ENCODE measurements at regions not wholly inside any gene's neighbourhood (a gene's known extent, or its start where the extent isn't known, plus 50 kb on each side); places are given as distances from the start of the nearest gene placed in this dataset.

DNA sequence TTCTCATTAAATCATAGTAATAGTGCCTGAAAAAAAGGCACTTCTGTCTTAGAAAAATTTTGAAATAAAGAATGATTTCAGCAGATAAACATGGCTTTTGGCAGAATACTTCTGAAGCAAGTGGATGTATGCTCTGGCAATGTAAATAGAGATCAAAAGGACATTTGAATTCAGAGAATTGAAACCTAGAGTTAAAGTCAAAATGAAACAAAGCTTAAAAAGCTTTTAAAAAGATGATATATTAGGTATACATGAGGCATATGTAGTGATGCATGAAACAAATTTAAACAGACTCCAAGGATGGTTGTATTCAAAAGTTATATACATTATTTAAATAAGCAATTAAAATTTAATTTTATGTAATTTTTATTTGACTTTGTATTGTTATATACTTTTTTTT is 1344.5 kb upstream of the TMEFF2 start:
- Histone ChIP-seq H3K36me3 (ENCODE audit: control insufficient read depth in 1 of 2, insufficient read depth in 2 of 2, low read depth in 1 of 2, low read length in 2 of 2) (peaks cover 0 to 3% of the 10 kb centered on the region in 2 experiments), H3K9ac (ENCODE audit: low read length) (no peak overlapping the region), H2BK15ac (ENCODE audit: low read depth, poor library complexity, severe bottlenecking) (no peak overlapping the region), H3K4me1 (ENCODE audit: control insufficient read depth, insufficient read depth, low read depth, low read length) (no peaks in the 10 kb centered on the region), H4K8ac (ENCODE audit: low read length) (no peak overlapping the region), H3K4me2 (ENCODE audit: low read length, poor library complexity, severe bottlenecking) (no peak overlapping the region), H3K14ac (ENCODE audit: low read length in 2 of 2) (no peak overlapping the region), H3K23ac (ENCODE audit: low read length in 2 of 2) (no peak overlapping the region), H3K4ac (ENCODE audit: low read depth in 1 of 2, low read length in 2 of 2) (no peak overlapping the region), H3K79me1 (replicated peaks; ENCODE audit: low read length, poor library complexity, severe bottlenecking) (peaks cover 5% of the 10 kb centered on the region), H4K91ac (ENCODE audit: low read length) (no peak overlapping the region), H2AFZ (ENCODE audit: low read depth, low read length) (no peak overlapping the region), H3K27ac (ENCODE audit: low read length, poor library complexity, severe bottlenecking) (no peak overlapping the region), H2BK5ac (ENCODE audit: low read depth, low read length, poor library complexity, severe bottlenecking) (no peak overlapping the region), H3K27me3 (ENCODE audit: control insufficient read depth in 1 of 2, insufficient read depth in 1 of 2, low read length in 2 of 2) (no peaks in the 10 kb centered on the region), H2BK120ac (ENCODE audit: low read depth, low read length) (no peak overlapping the region), H3K18ac (ENCODE audit: low read depth in 1 of 2, low read length in 2 of 2) (no peak overlapping the region), H2AK5ac (ENCODE audit: low read length, severe bottlenecking) (no peak overlapping the region), H3K4me3 (ENCODE audit: insufficient read depth in 1 of 2, low read depth in 1 of 2, low read length in 2 of 2) (no peak overlapping the region), H2BK12ac (ENCODE audit: low read length in 2 of 2) (no peak overlapping the region), H3K9me3 (ENCODE audit: control insufficient read depth, low read length) (no peaks in the 10 kb centered on the region)
- no peak for DNase-seq

- Histone ChIP-seq H3K9ac (ENCODE audit: low read length) (no peak overlapping the region), H2AK5ac (ENCODE audit: low read length, severe bottlenecking) (no peak overlapping the region), H3K27me3 (ENCODE audit: control insufficient read depth in 1 of 2, insufficient read depth in 1 of 2, low read length in 2 of 2) (no peaks in the 10 kb centered on the region), H4K8ac (ENCODE audit: low read length) (no peak overlapping the region), H3K14ac (ENCODE audit: low read length in 2 of 2) (no peak overlapping the region), H3K9me3 (ENCODE audit: control insufficient read depth, low read length) (no peaks in the 10 kb centered on the region), H3K18ac (ENCODE audit: low read depth in 1 of 2, low read length in 2 of 2) (no peak overlapping the region), H3K79me1 (replicated peaks; ENCODE audit: low read length, poor library complexity, severe bottlenecking) (peaks cover 5% of the 10 kb centered on the region), H3K4me1 (ENCODE audit: control insufficient read depth, insufficient read depth, low read depth, low read length) (no peaks in the 10 kb centered on the region), H2BK12ac (ENCODE audit: low read length in 2 of 2) (no peak overlapping the region), H2BK15ac (ENCODE audit: low read depth, poor library complexity, severe bottlenecking) (no peak overlapping the region), H3K4ac (ENCODE audit: low read depth in 1 of 2, low read length in 2 of 2) (no peak overlapping the region), H4K91ac (ENCODE audit: low read length) (no peak overlapping the region), H3K4me3 (ENCODE audit: insufficient read depth in 1 of 2, low read depth in 1 of 2, low read length in 2 of 2) (no peak overlapping the region), H3K36me3 (ENCODE audit: control insufficient read depth in 1 of 2, insufficient read depth in 2 of 2, low read depth in 1 of 2, low read length in 2 of 2) (peaks cover 0 to 3% of the 10 kb centered on the region in 2 experiments), H3K4me2 (ENCODE audit: low read length, poor library complexity, severe bottlenecking) (no peak overlapping the region), H3K27ac (ENCODE audit: low read length, poor library complexity, severe bottlenecking) (no peak overlapping the region), H3K23ac (ENCODE audit: low read length in 2 of 2) (no peak overlapping the region), H2BK120ac (ENCODE audit: low read depth, low read length) (no peak overlapping the region), H2AFZ (ENCODE audit: low read depth, low read length) (no peak overlapping the region), H2BK5ac (ENCODE audit: low read depth, low read length, poor library complexity, severe bottlenecking) (no peak overlapping the region)
- WGBS: 100% methylated on average over 1 of the region's 2 CpGs
- no peak for DNase-seq
These were observed 1343.3 kb upstream of the TMEFF2 start for GRCh38 chr2:193538061-193538460.

- Histone ChIP-seq H3K9ac (ENCODE audit: low read length) (no peak overlapping the region), H3K18ac (ENCODE audit: low read depth in 1 of 2, low read length in 2 of 2) (no peak overlapping the region), H3K9me3 (ENCODE audit: control insufficient read depth, low read length) (no peaks in the 10 kb centered on the region), H2AFZ (ENCODE audit: low read depth, low read length) (no peak overlapping the region), H2AK5ac (ENCODE audit: low read length, severe bottlenecking) (no peak overlapping the region), H3K27ac (ENCODE audit: low read length, poor library complexity, severe bottlenecking) (no peak overlapping the region), H3K14ac (ENCODE audit: low read length in 2 of 2) (no peak overlapping the region), H3K4ac (ENCODE audit: low read depth in 1 of 2, low read length in 2 of 2) (no peak overlapping the region), H3K27me3 (ENCODE audit: control insufficient read depth in 1 of 2, insufficient read depth in 1 of 2, low read length in 2 of 2) (no peaks in the 10 kb centered on the region), H3K23ac (ENCODE audit: low read length in 2 of 2) (no peak overlapping the region), H4K8ac (ENCODE audit: low read length) (no peak overlapping the region), H3K36me3 (ENCODE audit: control insufficient read depth in 1 of 2, insufficient read depth in 2 of 2, low read depth in 1 of 2, low read length in 2 of 2) (peaks cover 0 to under 1% of the 10 kb centered on the region in 2 experiments), H3K4me2 (ENCODE audit: low read length, poor library complexity, severe bottlenecking) (no peak overlapping the region), H2BK15ac (ENCODE audit: low read depth, poor library complexity, severe bottlenecking) (no peak overlapping the region), H2BK12ac (ENCODE audit: low read length in 2 of 2) (no peak overlapping the region), H4K91ac (ENCODE audit: low read length) (no peak overlapping the region), H2BK120ac (ENCODE audit: low read depth, low read length) (no peak overlapping the region), H2BK5ac (ENCODE audit: low read depth, low read length, poor library complexity, severe bottlenecking) (no peak overlapping the region), H3K4me3 (ENCODE audit: insufficient read depth in 1 of 2, low read depth in 1 of 2, low read length in 2 of 2) (no peak overlapping the region), H3K79me1 (replicated peaks; ENCODE audit: low read length, poor library complexity, severe bottlenecking) (peaks cover 2% of the 10 kb centered on the region), H3K4me1 (ENCODE audit: control insufficient read depth, insufficient read depth, low read depth, low read length) (no peaks in the 10 kb centered on the region)
- 100% methylated on average over 1 of the region's 2 CpGs for WGBS
- no peak for DNase-seq
These were observed 1342.8 kb upstream of the TMEFF2 start for GRCh38 chr2:193537531-193537930.

- H2AFZ ChIP-seq (ENCODE audit: low read depth, low read length): no peak overlapping the region
- no peaks in the 10 kb centered on the region for H3K4me1 ChIP-seq (ENCODE audit: control insufficient read depth, insufficient read depth, low read depth, low read length)
- no peak overlapping the region for H3K18ac ChIP-seq (ENCODE audit: low read depth in 1 of 2, low read length in 2 of 2)
- H2BK12ac ChIP-seq (ENCODE audit: low read length in 2 of 2): no peak overlapping the region
- no peak overlapping the region for H2BK5ac ChIP-seq (ENCODE audit: low read depth, low read length, poor library complexity, severe bottlenecking)
- no peaks in the 10 kb centered on the region for H3K9me3 ChIP-seq (ENCODE audit: control insufficient read depth, low read length)
- H3K4ac ChIP-seq (ENCODE audit: low read depth in 1 of 2, low read length in 2 of 2): no peak overlapping the region
- no peaks in the 10 kb centered on the region for H3K79me1 ChIP-seq (replicated peaks; ENCODE audit: low read length, poor library complexity, severe bottlenecking)
- H3K4me3 ChIP-seq (ENCODE audit: insufficient read depth in 1 of 2, low read depth in 1 of 2, low read length in 2 of 2): no peak overlapping the region
- no peak overlapping the region for H3K23ac ChIP-seq (ENCODE audit: low read length in 2 of 2)
- no peak overlapping the region for H3K9ac ChIP-seq (ENCODE audit: low read length)
- H2AK5ac ChIP-seq (ENCODE audit: low read length, severe bottlenecking): no peak overlapping the region
- no peak overlapping the region for H2BK120ac ChIP-seq (ENCODE audit: low read depth, low read length)
- no peak overlapping the region for H3K27ac ChIP-seq (ENCODE audit: low read length, poor library complexity, severe bottlenecking)
- 88% methylated on average over 1 of the region's 1 CpG for whole genome bisulfite sequencing
- no peak overlapping the region for H2BK15ac ChIP-seq (ENCODE audit: low read depth, poor library complexity, severe bottlenecking)
- H3K27me3 ChIP-seq (ENCODE audit: control insufficient read depth in 1 of 2, insufficient read depth in 1 of 2, low read length in 2 of 2): no peaks in the 10 kb centered on the region
- H3K4me2 ChIP-seq (ENCODE audit: low read length, poor library complexity, severe bottlenecking): no peak overlapping the region
- no peaks in the 10 kb centered on the region for H3K36me3 ChIP-seq (ENCODE audit: control insufficient read depth in 1 of 2, insufficient read depth in 2 of 2, low read depth in 1 of 2, low read length in 2 of 2)
- DNase-seq: no peak
- H4K8ac ChIP-seq (ENCODE audit: low read length): no peak overlapping the region
- no peak overlapping the region for H3K14ac ChIP-seq (ENCODE audit: low read length in 2 of 2)
- no peak overlapping the region for H4K91ac ChIP-seq (ENCODE audit: low read length)
These were observed 1333.7 kb upstream of the TMEFF2 start for GRCh38 chr2:193528458-193528857.
